Endothelial cell (in vitro differentiated cells): ENCODE measurements at regions not wholly inside any gene's neighbourhood (a gene's known extent, or its start where the extent isn't known, plus 50 kb on each side); places are given as distances from the start of the nearest gene placed in this dataset.

ENCODE experiments used
- DNase-seq: peaks from one replicate; pipeline ENCODE4 v3.0.0; 2021; ENCODE audit warnings: low spot score
- H3K27ac Mint-ChIP-seq: one replicate; pipeline ENCODE4 v1.8.0; 2021; ENCODE audit warnings: mixed read lengths, inconsistent platforms; ENCODE audit not compliant: unreplicated experiment
- H3K27me3 Mint-ChIP-seq: one replicate; pipeline ENCODE4 v1.8.0; 2021; ENCODE audit warnings: mild to moderate bottlenecking, moderate library complexity, mixed read lengths, inconsistent platforms; ENCODE audit not compliant: unreplicated experiment
- H3K36me3 Mint-ChIP-seq: one replicate; pipeline ENCODE4 v1.8.0; 2021; ENCODE audit warnings: mild to moderate bottlenecking, low read depth, mixed read lengths, inconsistent platforms; ENCODE audit not compliant: unreplicated experiment
- H3K4me1 Mint-ChIP-seq: one replicate; pipeline ENCODE4 v1.8.0; 2021; ENCODE audit warnings: mild to moderate bottlenecking, mixed read lengths, inconsistent platforms; ENCODE audit not compliant: unreplicated experiment
- H3K4me3 Mint-ChIP-seq: one replicate; pipeline ENCODE4 v1.8.0; 2021; ENCODE audit warnings: mild to moderate bottlenecking, mixed read lengths, inconsistent platforms; ENCODE audit not compliant: unreplicated experiment
- H3K9me3 Mint-ChIP-seq: one replicate; pipeline ENCODE4 v1.8.0; 2021; ENCODE audit warnings: mixed read lengths, inconsistent platforms; ENCODE audit not compliant: unreplicated experiment
- TF ChIP-seq, protein P1 (sequence below): fragments of 200-600 bp; sonication (generic); IDR thresholded peaks from one replicate; pipeline ENCODE4 v1.5.0; 2021; ENCODE audit warnings: antibody characterized with exemption; ENCODE audit not compliant: unreplicated experiment

DNA sequence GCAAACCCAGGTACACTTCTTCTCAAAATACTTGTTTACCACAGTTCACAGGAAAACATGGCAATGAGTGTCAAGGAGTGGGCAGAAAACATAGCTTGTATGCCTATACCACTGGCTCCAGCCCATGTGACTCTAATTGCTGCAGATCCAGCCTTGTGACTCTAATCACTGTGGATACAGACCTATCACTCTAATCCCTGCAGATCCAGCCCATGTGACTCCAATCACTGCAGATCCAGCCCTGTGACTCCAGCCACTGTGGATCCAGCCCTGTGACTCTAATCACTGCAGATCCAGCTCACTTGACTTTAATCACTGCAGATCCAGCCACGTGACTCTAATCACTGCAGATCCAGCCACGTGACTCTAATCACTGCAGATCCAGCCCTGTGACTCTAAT is 366.3 kb upstream of the IRX4 start:
- Mint-ChIP-seq H3K9me3 (peaks cover 25% of the 10 kb centered on the region), H3K27me3 (peaks cover 5% of the 10 kb centered on the region), H3K4me3 (no peak overlapping the region), H3K36me3 (no peaks in the 10 kb centered on the region), H3K4me1 (peaks cover 2% of the 10 kb centered on the region), H3K27ac (no peak overlapping the region)
- TF ChIP-seq, protein P1, sequence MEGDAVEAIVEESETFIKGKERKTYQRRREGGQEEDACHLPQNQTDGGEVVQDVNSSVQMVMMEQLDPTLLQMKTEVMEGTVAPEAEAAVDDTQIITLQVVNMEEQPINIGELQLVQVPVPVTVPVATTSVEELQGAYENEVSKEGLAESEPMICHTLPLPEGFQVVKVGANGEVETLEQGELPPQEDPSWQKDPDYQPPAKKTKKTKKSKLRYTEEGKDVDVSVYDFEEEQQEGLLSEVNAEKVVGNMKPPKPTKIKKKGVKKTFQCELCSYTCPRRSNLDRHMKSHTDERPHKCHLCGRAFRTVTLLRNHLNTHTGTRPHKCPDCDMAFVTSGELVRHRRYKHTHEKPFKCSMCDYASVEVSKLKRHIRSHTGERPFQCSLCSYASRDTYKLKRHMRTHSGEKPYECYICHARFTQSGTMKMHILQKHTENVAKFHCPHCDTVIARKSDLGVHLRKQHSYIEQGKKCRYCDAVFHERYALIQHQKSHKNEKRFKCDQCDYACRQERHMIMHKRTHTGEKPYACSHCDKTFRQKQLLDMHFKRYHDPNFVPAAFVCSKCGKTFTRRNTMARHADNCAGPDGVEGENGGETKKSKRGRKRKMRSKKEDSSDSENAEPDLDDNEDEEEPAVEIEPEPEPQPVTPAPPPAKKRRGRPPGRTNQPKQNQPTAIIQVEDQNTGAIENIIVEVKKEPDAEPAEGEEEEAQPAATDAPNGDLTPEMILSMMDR = no peak
- DNase-seq = no peak

DNA sequence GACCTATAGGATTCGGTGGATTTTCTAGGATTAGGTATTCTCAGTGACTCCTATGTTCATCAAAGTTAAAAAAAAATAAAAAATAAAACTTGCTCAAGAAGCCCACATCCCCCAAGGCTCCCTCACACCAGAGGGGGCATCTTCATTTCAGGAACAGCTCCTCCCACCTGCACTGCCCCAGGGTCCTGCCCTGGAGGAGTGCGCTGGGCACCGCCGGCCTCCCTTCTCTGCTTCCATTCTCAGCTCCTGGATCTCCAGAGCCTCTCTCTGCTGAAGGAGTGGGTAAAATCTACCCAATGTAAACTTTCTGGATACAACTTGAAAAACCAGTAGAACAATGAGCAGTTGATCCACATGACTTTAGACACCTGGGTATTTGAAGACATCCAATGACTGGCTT is 359.8 kb upstream of the IRX4 start:
- H3K4me1 Mint-ChIP-seq = no peaks in the 10 kb centered on the region
- TF ChIP-seq, protein P1 = no peak
- peaks cover 10% of the 10 kb centered on the region for H3K9me3 Mint-ChIP-seq
- H3K36me3 Mint-ChIP-seq = no peaks in the 10 kb centered on the region
- H3K27me3 Mint-ChIP-seq = peaks cover 10% of the 10 kb centered on the region
- no peak overlapping the region for H3K27ac Mint-ChIP-seq
- H3K4me3 Mint-ChIP-seq = no peak overlapping the region
- no peak for DNase-seq

DNA sequence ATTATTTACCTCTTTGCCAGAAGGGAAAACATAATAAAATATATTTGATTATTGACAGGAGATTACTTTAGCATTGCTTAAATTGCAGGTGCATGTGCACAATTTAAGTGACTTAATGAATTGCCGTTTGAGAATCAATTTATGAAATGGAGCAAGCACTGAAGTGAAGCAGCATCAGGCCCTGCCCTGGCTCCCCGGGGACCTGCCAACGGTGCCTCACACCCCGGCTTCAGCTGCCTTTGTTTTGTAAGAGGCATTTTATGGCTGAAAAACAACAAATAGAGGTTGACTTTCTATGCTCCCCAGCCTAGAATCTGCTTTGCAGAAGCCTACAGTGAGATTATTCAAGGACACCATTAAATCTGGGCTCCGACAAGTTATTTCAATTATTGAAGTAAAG is 359.1 kb upstream of the IRX4 start:
- TF ChIP-seq, protein P1 = no peak
- H3K36me3 Mint-ChIP-seq = no peaks in the 10 kb centered on the region
- H3K27ac Mint-ChIP-seq = no peak overlapping the region
- no peak overlapping the region for H3K4me3 Mint-ChIP-seq
- peaks cover 6% of the 10 kb centered on the region for H3K9me3 Mint-ChIP-seq
- DNase-seq = no peak
- H3K4me1 Mint-ChIP-seq = no peaks in the 10 kb centered on the region
- H3K27me3 Mint-ChIP-seq = peaks cover 10% of the 10 kb centered on the region

DNA sequence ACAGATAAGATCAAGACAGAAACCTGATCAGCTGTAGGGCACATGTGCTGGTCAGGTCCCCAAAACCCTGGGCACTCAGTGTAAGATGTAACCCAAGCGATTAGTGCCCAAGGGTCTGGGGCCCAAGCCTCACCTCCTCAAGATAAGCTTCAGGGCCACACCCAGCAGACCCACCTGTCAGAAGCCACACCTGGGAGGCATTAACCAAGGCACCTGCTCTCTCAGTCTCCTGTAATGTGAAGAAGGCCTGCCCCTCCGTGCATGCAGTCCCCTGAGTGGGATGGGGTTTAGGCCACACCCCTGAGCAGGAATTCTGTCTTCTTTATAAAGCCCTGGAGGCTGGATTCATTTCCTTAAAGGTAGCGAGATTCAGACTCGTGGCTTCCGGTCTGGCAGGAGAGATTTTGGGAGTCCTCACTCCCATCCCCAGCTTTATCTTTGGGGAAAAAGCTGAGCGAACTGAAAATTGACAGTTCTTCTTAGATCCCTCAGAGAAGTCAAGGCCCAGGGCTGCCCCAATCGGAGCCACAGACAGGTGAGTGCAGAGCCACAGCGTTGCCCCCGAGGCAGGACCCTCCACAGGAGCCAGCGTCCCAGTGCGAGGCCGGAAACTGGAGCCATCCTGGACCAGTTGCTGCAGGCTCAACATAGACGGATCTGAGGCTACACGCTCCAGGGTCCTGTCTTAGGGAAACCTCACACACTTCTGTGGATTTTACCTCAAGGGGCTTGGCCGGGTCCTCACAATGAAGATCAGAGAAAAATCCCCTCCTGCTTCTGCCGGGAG is 357.6 kb upstream of the IRX4 start:
- Mint-ChIP-seq H3K27ac (no peak overlapping the region), H3K9me3 (peaks cover 4% of the 10 kb centered on the region), H3K4me1 (no peaks in the 10 kb centered on the region), H3K27me3 (peaks cover 10% of the 10 kb centered on the region), H3K4me3 (no peak overlapping the region), H3K36me3 (peaks cover 5% of the 10 kb centered on the region)
- DNase-seq = no peak
- TF ChIP-seq, protein P1 = no peak

DNA sequence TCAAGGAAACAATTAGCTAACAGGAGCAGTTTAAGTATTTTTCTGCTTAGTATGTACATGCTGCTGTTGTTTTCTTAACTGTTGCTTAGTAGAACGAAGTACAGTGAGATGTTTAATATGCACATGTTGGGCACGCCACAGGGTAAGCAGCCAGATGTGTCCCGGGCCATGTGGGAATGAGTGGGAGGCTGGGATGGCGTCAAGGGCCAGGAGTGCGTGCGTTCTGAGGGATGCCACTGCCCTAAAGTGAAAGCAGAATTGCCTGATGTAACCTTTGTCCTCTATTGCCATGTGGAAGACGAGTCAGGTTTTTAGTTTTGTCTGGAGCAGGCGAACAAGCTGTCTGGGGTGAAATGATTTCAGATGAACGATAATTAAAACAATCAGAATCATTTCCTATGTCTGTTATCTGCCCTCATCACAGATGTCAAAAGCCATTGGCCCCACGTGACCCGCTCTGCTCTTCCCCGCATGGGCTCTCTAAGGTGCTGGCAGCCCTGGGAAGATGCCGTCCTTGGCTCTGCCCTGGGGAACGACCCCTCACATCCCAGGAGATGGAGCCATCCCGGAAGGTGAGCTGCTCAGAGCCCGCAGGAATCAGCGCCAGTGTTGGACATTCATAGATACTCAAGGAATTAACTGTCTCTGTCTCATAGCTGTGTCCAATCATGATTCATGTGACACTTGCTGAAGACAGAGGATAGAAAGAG is 356.6 kb upstream of the IRX4 start:
- Mint-ChIP-seq H3K27ac (no peak overlapping the region), H3K36me3 (peaks cover 5% of the 10 kb centered on the region), H3K4me3 (no peak overlapping the region), H3K9me3 (peaks cover 4% of the 10 kb centered on the region), H3K27me3 (peaks cover 10% of the 10 kb centered on the region), H3K4me1 (no peaks in the 10 kb centered on the region)
- no peak for DNase-seq
- TF ChIP-seq, protein P1 = no peak
